ENCODE measurements at regions not wholly inside any gene's neighbourhood (a gene's known extent, or its start where the extent isn't known, plus 50 kb on each side); places are given as distances from the start of the nearest gene placed in this dataset.
"Not testable (repeated sequence)": the region's sequence is repeated elsewhere in the genome, so short reads cannot be mapped to it uniquely, and the experiment has no call there.

GRCh38 chr7:96861-97260 is 95.5 kb upstream of the FAM20C start:
- DNase-seq (ENCODE audit: low read depth), result no peak
- no peak overlapping the region for H3K4me3 ChIP-seq (ENCODE audit: low read depth, low read length)
- no peak for TF ChIP-seq CTCF (IDR thresholded peaks at IDR 0.05; ENCODE audit: insufficient read depth, low read depth, low read length)

- no peak for TF ChIP-seq CTCF (IDR thresholded peaks at IDR 0.05; ENCODE audit: insufficient read depth, low read depth, low read length)
- DNase-seq (ENCODE audit: low read depth), result no peak
- no peak overlapping the region for H3K4me3 ChIP-seq (ENCODE audit: low read depth, low read length)
Observed at GRCh38 chr7:97310-97841, 95.0 kb upstream of the FAM20C start.

- no peak for DNase-seq (ENCODE audit: low read depth)
- no peak overlapping the region for H3K4me3 ChIP-seq (ENCODE audit: low read depth, low read length)
- no peak for TF ChIP-seq CTCF (IDR thresholded peaks at IDR 0.05; ENCODE audit: insufficient read depth, low read depth, low read length)
Observed at GRCh38 chr7:101146-102046, 91.0 kb upstream of the FAM20C start.

- H3K4me3 ChIP-seq (ENCODE audit: low read depth, low read length), result no peak overlapping the region
- no peak for TF ChIP-seq CTCF (IDR thresholded peaks at IDR 0.05; ENCODE audit: insufficient read depth, low read depth, low read length)
- no peak for DNase-seq (ENCODE audit: low read depth)
Observed at GRCh38 chr7:102047-102711, 90.2 kb upstream of the FAM20C start.

- TF ChIP-seq CTCF (IDR thresholded peaks at IDR 0.05; ENCODE audit: insufficient read depth, low read depth, low read length), result no peak
- no peak overlapping the region for H3K4me3 ChIP-seq (ENCODE audit: low read depth, low read length)
- no peak for DNase-seq (ENCODE audit: low read depth)
Observed at GRCh38 chr7:102721-103120, 89.7 kb upstream of the FAM20C start.

- DNase-seq (ENCODE audit: low read depth), result not testable (repeated sequence)
Observed at GRCh38 chr7:103981-104380, 88.4 kb upstream of the FAM20C start.

GRCh38 chr7:105002-105401 is 87.4 kb upstream of the FAM20C start:
- no peak overlapping the region for H3K4me3 ChIP-seq (ENCODE audit: low read depth, low read length)
- no peak for TF ChIP-seq CTCF (IDR thresholded peaks at IDR 0.05; ENCODE audit: insufficient read depth, low read depth, low read length)
- no peak for DNase-seq (ENCODE audit: low read depth)

More at GRCh38 chr7:103981-104380, 88.4 kb upstream of the FAM20C start:
- H3K4me3 ChIP-seq (ENCODE audit: low read depth, low read length), result not testable (repeated sequence)

Data from fibroblast of villous mesenchyme (primary cell).